CD4-positive, alpha-beta T cell (primary cell): ENCODE measurements at regions not wholly inside any gene's neighbourhood (a gene's known extent, or its start where the extent isn't known, plus 50 kb on each side); places are given as distances from the start of the nearest gene placed in this dataset.

Source experiments
- ATAC-seq: fragments of 200-7000 bp; cut with Tn5 transposase; one replicate; pipeline ENCODE4 v1.10.0; 2022; ENCODE audit warnings: mild to moderate bottlenecking; ENCODE audit not compliant: poor library complexity
- CTCF ChIA-PET: fragments of 350-600 bp; sonication (Branson Sonifier 250); formaldehyde crosslinking; loops from one replicate; lab custom pipeline; 2021; ENCODE audit warnings: antibody characterized with exemption, inconsistent platforms; lab: Charles Lee
- POLR2A ChIA-PET: fragments of 350-600 bp; sonication (Branson Sonifier 250); formaldehyde crosslinking; loops from one replicate; lab custom pipeline; 2021; ENCODE audit warnings: antibody characterized with exemption, inconsistent platforms; lab: Charles Lee
- DNase-seq, 14 experiments: peaks; one replicate each; pipeline ENCODE4 v3.0.0-alpha.2; 2013 to 2020; ENCODE audit warnings: mixed read lengths in 2 of 14
- H3K27ac ChIP-seq, 2 donors: one replicate each; pipeline versions ENCODE4 v1.5.1 to v1.7.0; 2013; ENCODE audit warnings: low read length in 2 of 2, low read depth in 1 of 2, mild to moderate bottlenecking in 1 of 2
- H3K27me3 ChIP-seq, 2 experiments: 1 replicate in 1 of 2; 2 replicates in 1 of 2; pipeline versions ENCODE4 v1.6.1 to v1.7.0; 2013; ENCODE audit warnings: low read length in 2 of 2, control low read depth in 1 of 2, mild to moderate bottlenecking in 1 of 2, moderate library complexity in 1 of 2; ENCODE audit not compliant: insufficient read depth in 2 of 2, control insufficient read depth in 1 of 2
- H3K36me3 ChIP-seq: one replicate; pipeline ENCODE4 v1.6.1; 2013; ENCODE audit warnings: low read length, control low read depth; ENCODE audit not compliant: insufficient read depth
- H3K4me1 ChIP-seq: one replicate; pipeline ENCODE4 v1.6.1; 2013; ENCODE audit warnings: low read length, control low read depth; ENCODE audit not compliant: insufficient read depth
- H3K4me3 ChIP-seq: one replicate; pipeline ENCODE4 v1.5.1; 2013; ENCODE audit warnings: mild to moderate bottlenecking, low read length, moderate library complexity
- H3K9me3 ChIP-seq, 2 experiments: 1 replicate in 1 of 2; 2 replicates in 1 of 2; pipeline versions ENCODE4 v1.6.1 to v1.7.0; 2013; ENCODE audit warnings: low read length in 2 of 2, mild to moderate bottlenecking in 2 of 2, control low read depth in 1 of 2, moderate library complexity in 1 of 2; ENCODE audit not compliant: control insufficient read depth in 1 of 2, insufficient read depth in 1 of 2
- H3K27ac Mint-ChIP-seq: one replicate; pipeline ENCODE4 v1.8.0; 2020; ENCODE audit warnings: mixed read lengths
- H3K27me3 Mint-ChIP-seq: one replicate; pipeline ENCODE4 v1.8.0; 2021; ENCODE audit warnings: mixed read lengths
- H3K36me3 Mint-ChIP-seq: one replicate; pipeline ENCODE4 v1.8.0; 2021; ENCODE audit warnings: low read depth, mixed read lengths
- H3K4me1 Mint-ChIP-seq: one replicate; pipeline ENCODE4 v1.8.0; 2021; ENCODE audit warnings: low read depth, mixed read lengths
- H3K4me3 Mint-ChIP-seq: one replicate; pipeline ENCODE4 v1.8.0; 2020; ENCODE audit warnings: mild to moderate bottlenecking, mixed read lengths
- H3K9me3 Mint-ChIP-seq: one replicate; pipeline ENCODE4 v1.8.0; 2020; ENCODE audit warnings: mixed read lengths
- CTCF ChIP-seq: fragments of 200-600 bp; IDR thresholded peaks from one replicate; pipeline ENCODE4 v1.8.0; 2022; ENCODE audit warnings: antibody characterized with exemption, mild to moderate bottlenecking
- intact Hi-C, 2 experiments: fragments of 100-400 bp; cut with DNase I in 1 of 2; cut with micrococcal nuclease in 1 of 2; formaldehyde crosslinking; loops; one replicate each; pipeline versions ENCODE4 v1.15.1 to v1.9.0; 2023 to 2025; cut with DNase I, micrococcal nuclease

- H3K27me3 Mint-ChIP-seq: no peaks in the 10 kb centered on the region
- no peak for TF ChIP-seq CTCF
- Histone ChIP-seq H3K27ac (no peak overlapping the region), H3K9me3 (no peaks in the 10 kb centered on the region), H3K36me3 (no peaks in the 10 kb centered on the region), H3K4me1 (no peaks in the 10 kb centered on the region), H3K4me3 (no peak overlapping the region), H3K27me3 (no peaks in the 10 kb centered on the region)
- H3K36me3 Mint-ChIP-seq: no peaks in the 10 kb centered on the region
- POLR2A ChIA-PET: no interaction called here
- H3K4me3 Mint-ChIP-seq: no peak overlapping the region
- CTCF ChIA-PET: no interaction called here
- ATAC-seq (no peak), DNase-seq (no peak)
- H3K9me3 Mint-ChIP-seq: no peaks in the 10 kb centered on the region
- intact Hi-C loops: no loop called here
- no peaks in the 10 kb centered on the region for H3K4me1 Mint-ChIP-seq
- H3K27ac Mint-ChIP-seq: no peak overlapping the region
Measured at GRCh38 chr6:16056263-16056870, 72.5 kb upstream of the MYLIP start.

GRCh38 chr6:16055852-16056251, 73.0 kb upstream of the MYLIP start:
- Mint-ChIP-seq H3K4me3 (no peak overlapping the region), H3K36me3 (no peaks in the 10 kb centered on the region), H3K4me1 (no peaks in the 10 kb centered on the region), H3K27ac (no peak overlapping the region), H3K9me3 (no peaks in the 10 kb centered on the region), H3K27me3 (no peaks in the 10 kb centered on the region)
- no peaks in the 10 kb centered on the region for H3K36me3 ChIP-seq
- ChIA-PET CTCF (no interaction called here), POLR2A (no interaction called here)
- ATAC-seq (no peak), DNase-seq (no peak)
- no peaks in the 10 kb centered on the region for H3K4me1 ChIP-seq
- no peak for TF ChIP-seq CTCF
- no peak overlapping the region for H3K4me3 ChIP-seq
- no peaks in the 10 kb centered on the region for H3K27me3 ChIP-seq
- no peaks in the 10 kb centered on the region for H3K9me3 ChIP-seq
- intact Hi-C loops: no loop called here
- no peak overlapping the region for H3K27ac ChIP-seq

- H3K27ac Mint-ChIP-seq: no peak overlapping the region
- H3K36me3 ChIP-seq: no peaks in the 10 kb centered on the region
- H3K9me3 ChIP-seq: no peaks in the 10 kb centered on the region
- no peak overlapping the region for H3K27ac ChIP-seq
- H3K4me3 ChIP-seq: no peak overlapping the region
- H3K27me3 ChIP-seq: no peaks in the 10 kb centered on the region
- no peak overlapping the region for H3K4me3 Mint-ChIP-seq
- no peaks in the 10 kb centered on the region for H3K9me3 Mint-ChIP-seq
- CTCF ChIA-PET: no interaction called here
- DNase-seq (no peak), ATAC-seq (no peak)
- intact Hi-C loops: no loop called here
- H3K4me1 ChIP-seq: no peaks in the 10 kb centered on the region
- no peaks in the 10 kb centered on the region for H3K4me1 Mint-ChIP-seq
- POLR2A ChIA-PET: no interaction called here
- H3K36me3 Mint-ChIP-seq: no peaks in the 10 kb centered on the region
- TF ChIP-seq CTCF: no peak
- no peaks in the 10 kb centered on the region for H3K27me3 Mint-ChIP-seq
Measured at GRCh38 chr6:16049168-16049567, 79.7 kb upstream of the MYLIP start.
